ENCODE measurements at regions not wholly inside any gene's neighbourhood (a gene's known extent, or its start where the extent isn't known, plus 50 kb on each side); places are given as distances from the start of the nearest gene placed in this dataset.

DNA sequence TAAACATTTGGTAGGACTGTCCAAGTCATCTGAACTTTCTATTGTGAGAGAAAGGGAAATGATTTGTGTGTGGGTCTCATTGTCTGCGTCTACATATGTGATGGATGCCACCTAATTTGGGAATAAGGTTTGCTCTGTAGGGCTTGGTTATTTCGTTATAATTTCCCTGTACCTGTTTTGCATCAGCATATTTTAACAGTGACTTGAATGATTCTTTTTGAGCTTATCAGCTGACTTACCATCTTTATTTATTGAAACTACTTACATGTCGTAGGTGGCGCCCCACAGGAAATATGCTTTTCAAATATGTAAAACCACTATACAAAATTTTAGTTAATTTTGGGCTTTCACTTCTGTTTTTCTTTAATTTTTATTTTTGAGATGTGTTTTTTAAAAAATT is 56.5 kb upstream of the BCAT1 start:
- no peak for DNase-seq

DNA sequence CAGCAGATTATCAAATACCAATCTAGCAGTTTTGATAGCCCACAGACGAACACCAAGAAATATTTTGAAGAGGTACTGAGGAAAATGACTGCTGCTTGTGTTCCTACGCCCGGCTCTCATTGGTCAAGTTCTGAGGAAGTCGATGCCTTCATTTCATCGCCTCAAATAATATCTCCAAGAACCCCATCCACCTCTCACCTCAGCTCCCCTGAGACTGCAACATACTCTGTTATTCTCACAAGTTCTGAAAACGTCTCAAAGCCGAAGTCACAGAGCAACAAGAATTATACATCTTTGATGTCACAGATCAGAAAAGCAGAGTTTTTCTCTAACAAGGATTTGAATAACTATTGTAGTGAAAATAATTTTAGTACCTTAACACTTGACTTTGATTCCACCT is 55.5 kb upstream of the BCAT1 start:
- no peak for DNase-seq

DNA sequence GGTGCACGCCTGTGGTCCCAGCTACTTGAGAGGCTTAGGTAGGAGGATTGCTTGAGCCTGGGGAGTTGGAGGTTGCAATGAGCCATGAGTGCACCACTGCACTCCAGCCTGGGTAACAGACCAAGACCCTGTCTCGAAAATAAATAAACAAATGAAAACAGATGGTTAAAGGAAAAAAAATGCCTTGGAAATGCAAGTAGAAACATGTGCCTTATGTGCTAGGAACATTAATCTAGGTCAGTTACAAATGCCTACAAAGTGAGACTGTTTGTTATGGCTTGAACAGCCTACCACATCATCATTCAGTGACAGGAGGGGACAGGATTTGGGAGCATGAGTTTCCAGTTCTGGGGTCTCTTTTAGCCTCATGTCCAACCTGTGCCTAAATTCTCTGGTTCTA is 52.4 kb upstream of the BCAT1 start:
- DNase-seq, result no peak

Measured in EL (cell line).